ENCODE measurements at regions not wholly inside any gene's neighbourhood (a gene's known extent, or its start where the extent isn't known, plus 50 kb on each side); places are given as distances from the start of the nearest gene placed in this dataset.

DNA sequence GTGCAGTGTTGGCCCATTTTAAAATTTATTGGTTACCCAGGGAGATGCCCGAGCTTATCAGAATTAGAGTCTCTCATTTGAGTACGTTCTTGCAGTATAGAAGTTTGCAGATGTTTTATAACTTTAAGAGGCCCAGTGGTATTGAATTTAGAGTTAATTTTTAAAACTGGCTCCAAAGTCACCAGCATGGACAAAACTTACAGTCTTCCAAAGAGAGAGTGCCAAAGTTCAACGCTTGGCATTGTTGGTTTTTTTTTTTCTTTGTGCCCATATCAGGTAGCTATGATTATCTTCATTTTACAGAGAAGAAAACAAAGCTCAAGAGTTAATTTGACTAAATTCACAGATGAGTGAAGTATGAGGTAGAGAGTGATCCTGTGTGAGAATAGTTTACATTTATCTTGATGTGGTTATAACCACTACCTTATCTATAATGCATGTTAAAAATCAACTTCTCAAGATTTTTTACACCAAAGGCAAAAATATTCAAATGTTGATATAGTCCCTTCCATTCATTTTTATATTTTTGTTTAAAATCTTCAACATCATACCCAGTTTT lies 273.7 kb upstream of the DMRT1 start:
- Histone ChIP-seq H3K27me3 (ENCODE audit: control insufficient read depth in 3 of 3, insufficient read depth in 3 of 3, low read depth in 1 of 3, low read length in 3 of 3) (no peaks in the 10 kb centered on the region), H2BK15ac (ENCODE audit: low read length) (no peak overlapping the region), H3K36me3 (replicated peaks in 1 of 2; ENCODE audit: control insufficient read depth in 2 of 2, insufficient read depth in 2 of 2, low read length in 2 of 2) (no peaks in the 10 kb centered on the region), H2AFZ (ENCODE audit: low read length) (no peak overlapping the region), H3K4ac (ENCODE audit: low read length) (no peak overlapping the region), H3K4me2 (ENCODE audit: insufficient read depth, low read length, poor library complexity, severe bottlenecking) (no peak overlapping the region), H3K9ac (ENCODE audit: low read depth, low read length, poor library complexity) (no peak overlapping the region), H3K18ac (ENCODE audit: low read length) (no peak overlapping the region), H2BK5ac (ENCODE audit: low read length) (no peak overlapping the region), H2BK12ac (ENCODE audit: low read length) (no peak overlapping the region), H3K23ac (ENCODE audit: low read depth, low read length, poor library complexity) (no peak overlapping the region), H4K8ac (ENCODE audit: low read depth, low read length) (no peak overlapping the region), H2AK5ac (ENCODE audit: low read depth, low read length) (no peak overlapping the region), H3K9me3 (replicated peaks in 1 of 2; ENCODE audit: control insufficient read depth in 2 of 2, insufficient read depth in 1 of 2, low read depth in 1 of 2, low read length in 2 of 2) (peaks cover 0 to 2% of the 10 kb centered on the region in 2 donors), H3K4me3 (ENCODE audit: low read length in 2 of 2) (no peak overlapping the region), H3K27ac (replicated peaks; ENCODE audit: low read length) (no peak overlapping the region), H3K79me1 (ENCODE audit: low read depth, low read length) (no peaks in the 10 kb centered on the region), H3K14ac (ENCODE audit: low read length) (no peak overlapping the region), H2BK120ac (ENCODE audit: low read depth, low read length) (no peak overlapping the region), H3K4me1 (ENCODE audit: control insufficient read depth in 2 of 2, insufficient read depth in 1 of 2, low read depth in 1 of 2, low read length in 2 of 2) (peaks cover 0 to 8% of the 10 kb centered on the region in 2 donors), H4K91ac (ENCODE audit: low read depth, low read length, poor library complexity) (no peak overlapping the region)
- whole genome bisulfite sequencing, 2 donors (ENCODE audit: extremely low coverage in 2 of 2, insufficient read length in 2 of 2, insufficient replicate concordance in 1 of 2) = no CpG with 5 or more reads among the region's 3 CpGs
- no peak for DNase-seq (ENCODE audit: low spot score)

DNA sequence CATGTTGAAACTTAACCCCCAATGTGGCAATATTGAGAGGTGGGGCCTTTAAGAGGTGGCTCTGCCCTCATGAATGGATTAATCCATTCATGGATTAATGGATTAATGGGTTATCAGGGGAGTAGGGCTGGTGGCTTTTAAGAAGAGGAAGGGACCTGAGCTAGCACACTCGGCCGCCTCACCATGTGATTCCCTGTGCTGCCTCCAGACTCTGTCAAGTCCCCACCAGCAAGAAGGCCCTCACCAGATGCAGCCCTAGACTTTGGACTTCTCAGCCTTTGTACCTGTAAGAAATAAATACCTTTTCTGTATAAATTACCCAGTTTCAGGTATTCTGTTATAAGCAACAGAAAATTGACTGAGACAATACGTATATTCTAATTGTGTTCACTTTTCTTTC lies 272.2 kb upstream of the DMRT1 start:
- Histone ChIP-seq H3K9me3 (replicated peaks in 1 of 2; ENCODE audit: control insufficient read depth in 2 of 2, insufficient read depth in 1 of 2, low read depth in 1 of 2, low read length in 2 of 2) (peaks cover 0 to 2% of the 10 kb centered on the region in 2 donors), H3K4me3 (ENCODE audit: low read length in 2 of 2) (no peak overlapping the region), H2AK5ac (ENCODE audit: low read depth, low read length) (no peak overlapping the region), H3K27me3 (ENCODE audit: control insufficient read depth in 3 of 3, insufficient read depth in 3 of 3, low read depth in 1 of 3, low read length in 3 of 3) (no peaks in the 10 kb centered on the region), H3K9ac (ENCODE audit: low read depth, low read length, poor library complexity) (no peak overlapping the region), H3K4me2 (ENCODE audit: insufficient read depth, low read length, poor library complexity, severe bottlenecking) (no peak overlapping the region), H3K23ac (ENCODE audit: low read depth, low read length, poor library complexity) (no peak overlapping the region), H3K79me1 (ENCODE audit: low read depth, low read length) (no peaks in the 10 kb centered on the region), H3K14ac (ENCODE audit: low read length) (no peak overlapping the region), H2BK120ac (ENCODE audit: low read depth, low read length) (no peak overlapping the region), H4K91ac (ENCODE audit: low read depth, low read length, poor library complexity) (no peak overlapping the region), H3K18ac (ENCODE audit: low read length) (no peak overlapping the region), H2BK12ac (ENCODE audit: low read length) (no peak overlapping the region), H3K36me3 (replicated peaks in 1 of 2; ENCODE audit: control insufficient read depth in 2 of 2, insufficient read depth in 2 of 2, low read length in 2 of 2) (no peaks in the 10 kb centered on the region), H3K4ac (ENCODE audit: low read length) (no peak overlapping the region), H3K4me1 (ENCODE audit: control insufficient read depth in 2 of 2, insufficient read depth in 1 of 2, low read depth in 1 of 2, low read length in 2 of 2) (peaks cover 6 to 13% of the 10 kb centered on the region in 2 donors), H3K27ac (replicated peaks; ENCODE audit: low read length) (no peak overlapping the region), H4K8ac (ENCODE audit: low read depth, low read length) (no peak overlapping the region), H2BK15ac (ENCODE audit: low read length) (no peak overlapping the region), H2BK5ac (ENCODE audit: low read length) (no peak overlapping the region), H2AFZ (ENCODE audit: low read length) (no peak overlapping the region)
- DNase-seq (ENCODE audit: low spot score) = no peak
- no CpG with 5 or more reads among the region's 3 CpGs for WGBS, 2 donors (ENCODE audit: extremely low coverage in 2 of 2, insufficient read length in 2 of 2, insufficient replicate concordance in 1 of 2)

DNA sequence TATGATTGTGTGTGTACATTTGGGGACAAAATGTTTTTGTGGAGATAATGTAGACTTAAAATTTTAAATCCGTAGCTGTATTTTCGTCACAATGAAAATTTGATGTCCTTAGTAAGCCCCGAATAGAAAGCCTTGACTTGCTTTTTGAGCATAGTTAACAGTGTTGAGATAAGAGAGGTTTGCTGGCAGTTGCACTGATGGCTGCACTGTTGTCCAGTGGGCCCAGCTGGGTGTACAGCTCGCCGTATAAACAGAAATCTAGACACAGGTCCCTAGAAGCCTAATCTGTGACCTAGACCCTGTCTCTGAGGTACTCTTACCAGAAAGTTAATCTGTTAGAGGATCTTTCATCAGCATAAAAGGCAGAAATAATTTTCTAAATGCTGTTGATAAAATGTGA lies 271.3 kb upstream of the DMRT1 start:
- DNase-seq (ENCODE audit: low spot score) = no peak
- Histone ChIP-seq H4K8ac (ENCODE audit: low read depth, low read length) (no peak overlapping the region), H2AFZ (ENCODE audit: low read length) (no peak overlapping the region), H3K9me3 (replicated peaks in 1 of 2; ENCODE audit: control insufficient read depth in 2 of 2, insufficient read depth in 1 of 2, low read depth in 1 of 2, low read length in 2 of 2) (peaks cover 0 to 2% of the 10 kb centered on the region in 2 donors), H3K79me1 (ENCODE audit: low read depth, low read length) (no peaks in the 10 kb centered on the region), H3K18ac (ENCODE audit: low read length) (no peak overlapping the region), H4K91ac (ENCODE audit: low read depth, low read length, poor library complexity) (no peak overlapping the region), H3K27me3 (ENCODE audit: control insufficient read depth in 3 of 3, insufficient read depth in 3 of 3, low read depth in 1 of 3, low read length in 3 of 3) (no peaks in the 10 kb centered on the region), H3K4me2 (ENCODE audit: insufficient read depth, low read length, poor library complexity, severe bottlenecking) (no peak overlapping the region), H2BK15ac (ENCODE audit: low read length) (no peak overlapping the region), H3K23ac (ENCODE audit: low read depth, low read length, poor library complexity) (no peak overlapping the region), H3K4ac (ENCODE audit: low read length) (no peak overlapping the region), H2AK5ac (ENCODE audit: low read depth, low read length) (no peak overlapping the region), H3K4me1 (ENCODE audit: control insufficient read depth in 2 of 2, insufficient read depth in 1 of 2, low read depth in 1 of 2, low read length in 2 of 2) (peaks cover 6 to 15% of the 10 kb centered on the region in 2 donors), H3K27ac (replicated peaks; ENCODE audit: low read length) (no peak overlapping the region), H2BK12ac (ENCODE audit: low read length) (no peak overlapping the region), H3K9ac (ENCODE audit: low read depth, low read length, poor library complexity) (no peak overlapping the region), H3K14ac (ENCODE audit: low read length) (no peak overlapping the region), H3K36me3 (replicated peaks in 1 of 2; ENCODE audit: control insufficient read depth in 2 of 2, insufficient read depth in 2 of 2, low read length in 2 of 2) (no peaks in the 10 kb centered on the region), H3K4me3 (ENCODE audit: low read length in 2 of 2) (no peak overlapping the region), H2BK120ac (ENCODE audit: low read depth, low read length) (no peak overlapping the region), H2BK5ac (ENCODE audit: low read length) (no peak overlapping the region)
- WGBS, 2 donors (ENCODE audit: extremely low coverage in 2 of 2, insufficient read length in 2 of 2, insufficient replicate concordance in 1 of 2) = no CpG with 5 or more reads among the region's 5 CpGs

DNA sequence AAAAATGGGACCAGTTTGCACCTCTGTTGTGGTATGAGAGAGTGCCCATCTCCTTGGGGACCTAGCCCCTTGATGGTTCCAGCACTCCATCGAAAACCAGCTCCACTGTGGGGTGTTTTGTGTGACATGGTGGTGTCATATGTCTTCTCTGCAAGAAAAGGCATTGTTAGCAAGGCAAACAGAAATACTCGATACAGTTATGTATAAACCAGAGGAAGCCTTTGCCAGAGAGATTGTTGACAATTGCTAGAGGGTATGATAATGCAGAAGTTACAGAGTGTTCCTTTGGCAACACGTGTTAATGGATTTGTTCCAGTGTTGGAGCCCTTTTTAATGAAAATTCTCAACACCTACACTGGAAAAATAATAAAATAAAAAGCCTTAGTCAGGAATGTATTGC lies 270.4 kb upstream of the DMRT1 start:
- DNase-seq (ENCODE audit: low spot score) = no peak
- H4K8ac ChIP-seq (ENCODE audit: low read depth, low read length) = no peak overlapping the region
- H3K18ac ChIP-seq (ENCODE audit: low read length) = no peak overlapping the region
- H3K4ac ChIP-seq (ENCODE audit: low read length) = no peak overlapping the region
- H3K14ac ChIP-seq (ENCODE audit: low read length) = no peak overlapping the region
- H3K27me3 ChIP-seq (ENCODE audit: control insufficient read depth in 3 of 3, insufficient read depth in 3 of 3, low read depth in 1 of 3, low read length in 3 of 3) = no peaks in the 10 kb centered on the region
- H3K4me2 ChIP-seq (ENCODE audit: insufficient read depth, low read length, poor library complexity, severe bottlenecking) = no peak overlapping the region
- H2AFZ ChIP-seq (ENCODE audit: low read length) = no peak overlapping the region
- no peak overlapping the region for H2AK5ac ChIP-seq (ENCODE audit: low read depth, low read length)
- no peak overlapping the region for H4K91ac ChIP-seq (ENCODE audit: low read depth, low read length, poor library complexity)
- no peaks in the 10 kb centered on the region for H3K36me3 ChIP-seq (replicated peaks in 1 of 2; ENCODE audit: control insufficient read depth in 2 of 2, insufficient read depth in 2 of 2, low read length in 2 of 2)
- no CpG with 5 or more reads among the region's 3 CpGs for WGBS, 2 donors (ENCODE audit: extremely low coverage in 2 of 2, insufficient read length in 2 of 2, insufficient replicate concordance in 1 of 2)
- no peak overlapping the region for H2BK120ac ChIP-seq (ENCODE audit: low read depth, low read length)
- no peak overlapping the region for H2BK15ac ChIP-seq (ENCODE audit: low read length)
- peaks cover 6 to 15% of the 10 kb centered on the region in 2 donors for H3K4me1 ChIP-seq (ENCODE audit: control insufficient read depth in 2 of 2, insufficient read depth in 1 of 2, low read depth in 1 of 2, low read length in 2 of 2)
- H2BK12ac ChIP-seq (ENCODE audit: low read length) = no peak overlapping the region
- no peak overlapping the region for H3K4me3 ChIP-seq (ENCODE audit: low read length in 2 of 2)
- no peak overlapping the region for H2BK5ac ChIP-seq (ENCODE audit: low read length)
- H3K79me1 ChIP-seq (ENCODE audit: low read depth, low read length) = no peaks in the 10 kb centered on the region
- peaks cover 0 to 2% of the 10 kb centered on the region in 2 donors for H3K9me3 ChIP-seq (replicated peaks in 1 of 2; ENCODE audit: control insufficient read depth in 2 of 2, insufficient read depth in 1 of 2, low read depth in 1 of 2, low read length in 2 of 2)
- H3K27ac ChIP-seq (replicated peaks; ENCODE audit: low read length) = no peak overlapping the region
- H3K9ac ChIP-seq (ENCODE audit: low read depth, low read length, poor library complexity) = no peak overlapping the region
- H3K23ac ChIP-seq (ENCODE audit: low read depth, low read length, poor library complexity) = no peak overlapping the region

Data from neuronal stem cell (in vitro differentiated cells).